NT2/D1 (cell line): ENCODE measurements at regions not wholly inside any gene's neighbourhood (a gene's known extent, or its start where the extent isn't known, plus 50 kb on each side); places are given as distances from the start of the nearest gene placed in this dataset.

Experiments
- SUZ12 ChIP-seq: IDR thresholded peaks from 2 replicates; pipeline ENCODE4 v1.6.1; 2011; ENCODE audit not compliant: insufficient read length, insufficient read depth; ENCODE audit errors: extremely low read depth
- YY1 ChIP-seq: IDR thresholded peaks from 2 replicates; pipeline ENCODE4 v1.6.1; 2011; ENCODE audit not compliant: insufficient read length, insufficient read depth
- ZNF274 ChIP-seq: IDR thresholded peaks from 2 replicates; pipeline ENCODE4 v1.6.1; 2011; ENCODE audit warnings: mild to moderate bottlenecking, low read depth, low read length

DNA sequence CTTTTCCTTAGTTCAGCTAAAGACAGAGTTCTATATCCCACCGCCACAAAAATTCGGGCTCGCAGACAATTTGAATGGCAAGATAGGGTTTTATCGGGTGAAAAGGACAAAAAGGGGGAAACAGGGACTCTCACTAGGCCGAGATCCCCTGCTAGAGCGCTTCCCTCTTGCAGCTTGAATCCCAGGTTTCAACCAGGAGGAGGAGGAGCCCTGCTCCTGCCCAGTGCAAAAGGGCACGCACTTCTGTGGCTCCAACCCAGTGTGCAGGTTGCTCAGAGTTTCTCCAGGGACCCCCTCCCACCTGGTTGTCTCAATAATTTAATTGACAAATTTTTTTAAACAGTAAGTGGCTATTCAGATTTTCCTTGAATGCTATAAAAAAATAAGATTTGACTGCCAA lies 152.6 kb upstream of the LUZP2 start:
- TF ChIP-seq YY1 (no peak), SUZ12 (no peak), ZNF274 (no peak)
